HepG2 (cell line): ENCODE measurements at regions not wholly inside any gene's neighbourhood (a gene's known extent, or its start where the extent isn't known, plus 50 kb on each side); places are given as distances from the start of the nearest gene placed in this dataset.

Source experiments
- CREM ChIP-seq, 2 experiments: sonication (generic) in 1 of 2; formaldehyde crosslinking in 1 of 2; IDR thresholded peaks; 2 replicates each; pipeline versions ENCODE4 v1.4.0 to v1.6.1; 2016 to 2020; ENCODE audit warnings: antibody characterized with exemption in 1 of 2, mild to moderate bottlenecking in 1 of 2, missing genetic modification reagents in 1 of 2
- JUND ChIP-seq: sonication (generic); formaldehyde crosslinking; IDR thresholded peaks from 2 replicates; pipeline ENCODE4 v1.8.0; 2022; ENCODE audit warnings: mild to moderate bottlenecking, missing genetic modification reagents
- MAZ ChIP-seq, 2 experiments: sonication (generic) in 1 of 2; formaldehyde crosslinking in 1 of 2; IDR thresholded peaks; 2 replicates each; pipeline versions ENCODE4 v1.5.0 to v1.6.1; 2012 to 2020; ENCODE audit warnings: low read depth in 2 of 2, mild to moderate bottlenecking in 2 of 2, borderline replicate concordance in 1 of 2, improper control_type of control experiment in 1 of 2, low read length in 1 of 2, missing genetic modification reagents in 1 of 2, moderate library complexity in 1 of 2
- PREB ChIP-seq: sonication (generic); formaldehyde crosslinking; IDR thresholded peaks from 2 replicates; pipeline ENCODE4 v1.4.0; 2020; ENCODE audit warnings: missing genetic modification reagents
- RBM39 ChIP-seq: fragments of 200-400 bp; formaldehyde crosslinking; IDR thresholded peaks from one replicate; pipeline ENCODE4 v1.6.1; 2018; ENCODE audit warnings: antibody characterized with exemption, mild to moderate bottlenecking, low read depth, low read length; ENCODE audit not compliant: poor library complexity, severe bottlenecking
- RFX5 ChIP-seq: IDR thresholded peaks from 2 replicates; pipeline ENCODE4 v1.6.1; 2011; ENCODE audit warnings: low read depth, low read length, improper control_type of control experiment
- RXRB ChIP-seq: IDR thresholded peaks from 2 replicates; pipeline ENCODE4 v1.6.1; 2016; ENCODE audit warnings: borderline replicate concordance, missing genetic modification reagents, missing compliant biosample characterization
- ZNF138 ChIP-seq: sonication (generic); formaldehyde crosslinking; IDR thresholded peaks from 2 replicates; pipeline ENCODE4 v1.5.0; 2020; ENCODE audit warnings: mild to moderate bottlenecking, low read depth, missing genetic modification reagents
- ZNF24 ChIP-seq: fragments of 450-650 bp; IDR thresholded peaks from 2 replicates; pipeline ENCODE4 v1.6.1; 2017; ENCODE audit warnings: antibody characterized with exemption, mild to moderate bottlenecking
- TF ChIP-seq, protein P1 (sequence below): sonication (generic); formaldehyde crosslinking; IDR thresholded peaks from 2 replicates; pipeline ENCODE4 v1.5.0; 2020; ENCODE audit warnings: mild to moderate bottlenecking, missing genetic modification reagents, moderate library complexity

DNA sequence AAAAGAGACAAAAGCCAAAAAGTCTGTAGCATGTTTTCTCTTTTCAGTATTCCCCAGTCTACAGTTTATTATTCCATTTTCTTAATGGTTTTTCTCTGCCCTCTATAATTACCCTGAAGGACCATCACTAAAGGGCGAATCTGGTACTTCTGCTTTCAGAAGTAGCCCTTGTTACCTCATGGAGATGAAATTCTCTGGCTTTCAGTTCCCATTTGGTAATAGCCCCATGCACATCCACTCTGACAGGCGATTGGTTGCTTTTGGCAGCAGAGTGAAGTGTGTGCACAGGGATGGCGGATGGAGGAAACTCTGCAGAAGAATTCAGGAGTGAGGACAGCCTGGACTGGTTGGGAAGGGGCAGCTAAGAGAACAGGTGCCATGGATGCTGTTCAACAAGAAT, 66.3 kb upstream of the NABP1 start:
- no peak for TF ChIP-seq RFX5
- TF ChIP-seq ZNF24: no peak
- TF ChIP-seq, protein P1, sequence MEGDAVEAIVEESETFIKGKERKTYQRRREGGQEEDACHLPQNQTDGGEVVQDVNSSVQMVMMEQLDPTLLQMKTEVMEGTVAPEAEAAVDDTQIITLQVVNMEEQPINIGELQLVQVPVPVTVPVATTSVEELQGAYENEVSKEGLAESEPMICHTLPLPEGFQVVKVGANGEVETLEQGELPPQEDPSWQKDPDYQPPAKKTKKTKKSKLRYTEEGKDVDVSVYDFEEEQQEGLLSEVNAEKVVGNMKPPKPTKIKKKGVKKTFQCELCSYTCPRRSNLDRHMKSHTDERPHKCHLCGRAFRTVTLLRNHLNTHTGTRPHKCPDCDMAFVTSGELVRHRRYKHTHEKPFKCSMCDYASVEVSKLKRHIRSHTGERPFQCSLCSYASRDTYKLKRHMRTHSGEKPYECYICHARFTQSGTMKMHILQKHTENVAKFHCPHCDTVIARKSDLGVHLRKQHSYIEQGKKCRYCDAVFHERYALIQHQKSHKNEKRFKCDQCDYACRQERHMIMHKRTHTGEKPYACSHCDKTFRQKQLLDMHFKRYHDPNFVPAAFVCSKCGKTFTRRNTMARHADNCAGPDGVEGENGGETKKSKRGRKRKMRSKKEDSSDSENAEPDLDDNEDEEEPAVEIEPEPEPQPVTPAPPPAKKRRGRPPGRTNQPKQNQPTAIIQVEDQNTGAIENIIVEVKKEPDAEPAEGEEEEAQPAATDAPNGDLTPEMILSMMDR (CRISPR knock-in tag): no peak
- TF ChIP-seq MAZ (IDR thresholded peaks at IDR 0.05; ENCODE audit: borderline replicate concordance, low read depth, low read length): no peak
- no peak for TF ChIP-seq MAZ (CRISPR knock-in tag; IDR thresholded peaks at IDR 0.05; ENCODE audit: low read depth)
- no peak for TF ChIP-seq JUND (CRISPR knock-in tag)
- no peak for TF ChIP-seq RXRB (CRISPR knock-in tag)
- no peak for TF ChIP-seq RBM39
- TF ChIP-seq PREB: no peak
- no peak for TF ChIP-seq ZNF138 (CRISPR knock-in tag)
- TF ChIP-seq CREM (IDR thresholded peaks at IDR 0.05): no peak
- TF ChIP-seq CREM (CRISPR knock-in tag; IDR thresholded peaks at IDR 0.05): no peak
